Activated naive CD4-positive, alpha-beta T cell treated with anti-CD3 and anti-CD28 coated beads for 36 hours (primary cell): ENCODE measurements at regions not wholly inside any gene's neighbourhood (a gene's known extent, or its start where the extent isn't known, plus 50 kb on each side); places are given as distances from the start of the nearest gene placed in this dataset.

ENCODE experiments used
- CTCF ChIA-PET: fragments of 350-600 bp; sonication (Branson Sonifier 250); formaldehyde crosslinking; loops from one replicate; lab custom pipeline; 2021; ENCODE audit warnings: antibody characterized with exemption; lab: Charles Lee
- DNase-seq: peaks from one replicate; pipeline ENCODE4 v3.0.0-alpha.2; 2020
- H3K27ac Mint-ChIP-seq: one replicate; pipeline ENCODE4 v1.8.0; 2021; ENCODE audit warnings: mild to moderate bottlenecking, mixed read lengths
- H3K27me3 Mint-ChIP-seq: one replicate; pipeline ENCODE4 v1.8.0; 2021; ENCODE audit warnings: low read depth, mixed read lengths
- H3K36me3 Mint-ChIP-seq: one replicate; pipeline ENCODE4 v1.8.0; 2021; ENCODE audit warnings: low read depth, mixed read lengths
- H3K4me1 Mint-ChIP-seq: one replicate; pipeline ENCODE4 v1.8.0; 2021; ENCODE audit warnings: low read depth, mixed read lengths
- H3K4me3 Mint-ChIP-seq: one replicate; pipeline ENCODE4 v1.8.0; 2021; ENCODE audit warnings: mild to moderate bottlenecking, moderate library complexity, mixed read lengths
- H3K9me3 Mint-ChIP-seq: one replicate; pipeline ENCODE4 v1.8.0; 2021; ENCODE audit warnings: mixed read lengths
- intact Hi-C: fragments of 100-400 bp; cut with micrococcal nuclease; formaldehyde crosslinking; loops from one replicate; pipeline ENCODE4 v1.15.1; 2023

GRCh38 chr7:136247211-136247610, 270.1 kb upstream of the MTPN start:
- Mint-ChIP-seq H3K27ac (no peak overlapping the region), H3K27me3 (no peaks in the 10 kb centered on the region), H3K4me1 (no peaks in the 10 kb centered on the region), H3K36me3 (peaks cover 2% of the 10 kb centered on the region), H3K9me3 (no peaks in the 10 kb centered on the region), H3K4me3 (no peak overlapping the region)
- intact Hi-C loops = no loop called here
- no peak for DNase-seq
- CTCF ChIA-PET = no interaction called here

- H3K27ac Mint-ChIP-seq = no peak overlapping the region
- intact Hi-C loops = no loop called here
- H3K4me1 Mint-ChIP-seq = no peaks in the 10 kb centered on the region
- no peaks in the 10 kb centered on the region for H3K27me3 Mint-ChIP-seq
- H3K9me3 Mint-ChIP-seq = no peaks in the 10 kb centered on the region
- CTCF ChIA-PET = no interaction called here
- peaks cover 2% of the 10 kb centered on the region for H3K36me3 Mint-ChIP-seq
- DNase-seq = no peak
- H3K4me3 Mint-ChIP-seq = no peak overlapping the region
These were observed 268.3 kb upstream of the MTPN start for GRCh38 chr7:136245327-136246004.

DNA sequence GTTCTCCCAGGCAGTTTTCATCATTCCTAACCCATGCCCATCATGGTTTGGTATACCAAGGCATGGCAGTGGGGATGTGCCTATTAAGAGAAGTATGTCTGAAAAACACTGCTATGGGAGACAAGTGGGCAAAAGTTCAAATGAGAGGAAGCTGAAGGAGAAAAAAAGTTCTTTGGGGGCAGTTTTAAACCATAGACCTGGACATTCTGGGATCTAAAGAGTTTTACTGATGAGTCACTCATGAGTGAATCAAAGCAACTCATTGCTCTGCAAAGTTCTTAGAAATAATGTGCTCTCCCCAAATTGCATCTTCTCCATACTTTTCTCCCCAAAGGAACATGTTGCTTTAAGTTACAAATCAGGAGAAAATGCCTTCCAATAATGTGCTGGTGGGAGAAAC, 256.9 kb upstream of the MTPN start:
- no peaks in the 10 kb centered on the region for H3K36me3 Mint-ChIP-seq
- H3K4me3 Mint-ChIP-seq = no peak overlapping the region
- no peaks in the 10 kb centered on the region for H3K27me3 Mint-ChIP-seq
- intact Hi-C loops = no loop called here
- CTCF ChIA-PET = no interaction called here
- no peak overlapping the region for H3K27ac Mint-ChIP-seq
- DNase-seq = no peak
- H3K4me1 Mint-ChIP-seq = no peaks in the 10 kb centered on the region
- peaks cover 24% of the 10 kb centered on the region for H3K9me3 Mint-ChIP-seq

DNA sequence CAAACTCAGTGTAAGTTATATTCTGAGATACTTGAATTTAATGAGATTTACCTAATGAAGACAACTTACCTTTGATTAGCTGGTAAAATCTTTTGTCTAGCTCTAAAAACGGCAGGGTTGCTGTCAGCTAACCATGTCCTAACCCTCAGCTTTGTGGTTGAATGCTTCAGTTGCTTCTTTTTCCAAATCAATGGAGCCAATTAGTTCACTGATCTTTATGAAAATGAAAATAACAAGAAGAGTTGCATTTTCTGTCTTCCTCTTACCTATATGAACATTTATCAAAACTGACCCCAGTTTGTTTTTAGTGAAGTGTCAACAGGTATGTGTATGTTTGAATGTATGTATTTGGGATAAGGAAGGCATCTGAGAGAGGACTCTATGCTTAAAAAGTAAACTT, 253.1 kb upstream of the MTPN start:
- CTCF ChIA-PET = no interaction called here
- intact Hi-C loops = no loop called here
- no peak overlapping the region for H3K4me3 Mint-ChIP-seq
- H3K9me3 Mint-ChIP-seq = peaks cover 17% of the 10 kb centered on the region
- H3K4me1 Mint-ChIP-seq = no peaks in the 10 kb centered on the region
- DNase-seq = no peak
- H3K36me3 Mint-ChIP-seq = no peaks in the 10 kb centered on the region
- H3K27me3 Mint-ChIP-seq = no peaks in the 10 kb centered on the region
- no peak overlapping the region for H3K27ac Mint-ChIP-seq

DNA sequence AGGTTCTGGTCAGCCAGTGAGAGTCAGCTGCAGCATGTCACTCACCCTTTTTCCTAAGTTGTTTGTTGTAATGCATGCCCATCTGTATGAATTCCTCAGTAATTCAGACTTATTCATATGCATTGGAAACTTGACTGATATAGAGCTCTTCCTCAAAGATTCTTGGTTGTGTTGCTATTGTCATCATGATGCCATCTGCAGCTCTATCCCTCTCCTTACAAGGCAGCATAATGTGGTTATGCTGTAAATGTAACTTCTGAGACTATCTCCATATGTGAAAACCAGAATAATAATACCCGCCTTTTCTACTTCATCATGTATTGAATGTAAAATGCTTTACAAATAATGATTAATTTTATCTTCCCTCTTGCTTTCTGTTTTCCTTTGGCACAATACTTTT, 252.6 kb upstream of the MTPN start:
- peaks cover 17% of the 10 kb centered on the region for H3K9me3 Mint-ChIP-seq
- H3K27ac Mint-ChIP-seq = no peak overlapping the region
- intact Hi-C loops = no loop called here
- CTCF ChIA-PET = interaction anchor here (0.9 kb wide), 1 partner anchor 13 kb away, joined by 3 read pairs; no protein-coding TSS in a partner anchor
- no peak for DNase-seq
- H3K4me3 Mint-ChIP-seq = no peak overlapping the region
- no peaks in the 10 kb centered on the region for H3K27me3 Mint-ChIP-seq
- H3K4me1 Mint-ChIP-seq = no peaks in the 10 kb centered on the region
- H3K36me3 Mint-ChIP-seq = no peaks in the 10 kb centered on the region

DNA sequence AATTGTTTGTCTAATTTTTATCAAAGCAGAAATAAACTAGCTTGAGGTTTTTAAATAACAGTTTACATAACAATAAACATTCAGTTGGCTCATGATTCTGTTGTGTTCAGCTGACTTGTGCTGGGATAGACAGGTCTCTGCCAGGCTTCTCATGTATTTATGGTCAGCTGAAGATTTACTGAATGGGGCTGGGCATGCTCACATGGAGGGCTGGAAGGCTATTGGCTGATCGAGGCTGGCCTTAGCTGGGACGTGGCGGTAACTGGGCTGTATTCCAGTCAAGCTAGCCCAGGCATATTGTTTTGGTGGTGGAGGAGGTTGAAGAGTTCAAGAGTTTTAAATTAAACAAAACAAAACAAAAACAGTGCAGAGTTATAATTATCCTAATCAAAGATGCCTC, 251.0 kb upstream of the MTPN start:
- Mint-ChIP-seq H3K27me3 (no peaks in the 10 kb centered on the region), H3K36me3 (no peaks in the 10 kb centered on the region), H3K9me3 (peaks cover 18% of the 10 kb centered on the region), H3K4me3 (no peak overlapping the region), H3K4me1 (no peaks in the 10 kb centered on the region), H3K27ac (no peak overlapping the region)
- no peak for DNase-seq
- intact Hi-C loops = no loop called here
- CTCF ChIA-PET = no interaction called here

DNA sequence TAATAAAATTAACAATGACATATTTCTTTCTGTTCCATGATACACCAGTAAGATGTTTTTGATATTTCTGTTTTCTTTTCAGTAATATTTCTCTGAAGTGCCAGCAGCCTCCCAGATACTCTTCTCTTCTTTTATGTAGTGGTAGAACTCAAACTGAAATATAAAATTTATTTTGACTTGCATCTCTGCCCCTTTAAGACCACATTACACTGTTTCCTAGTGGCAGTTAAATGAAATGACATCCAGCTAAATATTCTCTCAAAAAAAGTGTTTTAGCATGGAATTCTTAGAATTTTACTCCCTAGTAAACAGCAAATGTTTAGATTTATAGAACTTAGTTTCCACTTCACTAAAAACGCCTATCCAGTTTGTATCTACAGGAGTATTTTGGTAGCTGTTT, 237.2 kb upstream of the MTPN start:
- H3K4me3 Mint-ChIP-seq = no peak overlapping the region
- no peaks in the 10 kb centered on the region for H3K9me3 Mint-ChIP-seq
- CTCF ChIA-PET = interaction anchor here (0.8 kb wide), 1 partner anchor 99 kb away, joined by 3 read pairs; no protein-coding TSS in a partner anchor
- no peaks in the 10 kb centered on the region for H3K27me3 Mint-ChIP-seq
- no peaks in the 10 kb centered on the region for H3K4me1 Mint-ChIP-seq
- no peak for DNase-seq
- no peak overlapping the region for H3K27ac Mint-ChIP-seq
- H3K36me3 Mint-ChIP-seq = peaks cover 2% of the 10 kb centered on the region
- intact Hi-C loops = no loop called here

- H3K36me3 Mint-ChIP-seq = peaks cover 2% of the 10 kb centered on the region
- DNase-seq = no peak
- CTCF ChIA-PET = no interaction called here
- no peak overlapping the region for H3K4me3 Mint-ChIP-seq
- H3K4me1 Mint-ChIP-seq = no peaks in the 10 kb centered on the region
- H3K27me3 Mint-ChIP-seq = no peaks in the 10 kb centered on the region
- intact Hi-C loops = no loop called here
- H3K9me3 Mint-ChIP-seq = no peaks in the 10 kb centered on the region
- no peak overlapping the region for H3K27ac Mint-ChIP-seq
These were observed 235.9 kb upstream of the MTPN start for GRCh38 chr7:136213012-136213411.

DNA sequence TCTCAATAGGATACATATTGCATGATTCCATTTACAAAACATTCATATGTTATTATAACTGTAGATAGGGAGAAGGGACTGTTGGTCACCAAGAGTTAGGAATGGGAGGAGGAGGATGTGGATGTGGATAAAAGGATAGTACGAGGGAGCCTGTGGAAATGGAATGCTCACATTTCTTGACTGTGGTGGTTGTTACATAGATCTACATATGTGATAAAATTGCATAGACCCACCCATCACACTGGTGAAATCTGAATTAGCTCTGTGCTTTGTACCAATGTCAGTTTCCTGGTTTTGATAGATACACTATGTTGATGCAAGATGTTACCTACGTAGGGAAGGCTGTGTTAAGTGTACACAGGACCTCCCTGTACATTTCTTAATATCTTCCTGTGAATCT, 233.5 kb upstream of the MTPN start:
- DNase-seq = no peak
- CTCF ChIA-PET = no interaction called here
- H3K36me3 Mint-ChIP-seq = peaks cover 2% of the 10 kb centered on the region

DNA sequence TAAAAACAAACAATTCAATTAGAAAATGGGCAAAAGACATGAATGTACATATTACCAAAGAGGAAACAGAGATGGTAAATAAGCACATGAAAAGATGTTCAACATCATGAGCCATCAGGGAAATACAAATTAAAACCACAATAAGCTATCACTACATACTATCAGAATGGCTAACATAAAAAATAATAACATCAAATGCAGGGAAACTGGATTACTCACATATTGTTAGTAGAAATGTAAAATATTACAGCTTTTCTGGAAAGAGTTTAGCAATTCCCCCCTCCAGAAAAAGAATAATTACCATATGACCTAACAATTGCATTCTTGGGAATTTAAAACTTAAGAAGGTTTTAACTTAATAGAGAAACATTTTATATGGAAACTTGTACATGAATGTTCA, 232.9 kb upstream of the MTPN start:
- Mint-ChIP-seq H3K27me3 (no peaks in the 10 kb centered on the region), H3K4me3 (no peak overlapping the region), H3K27ac (no peak overlapping the region), H3K9me3 (no peaks in the 10 kb centered on the region), H3K36me3 (peaks cover 2% of the 10 kb centered on the region), H3K4me1 (no peaks in the 10 kb centered on the region)
- no peak for DNase-seq
- CTCF ChIA-PET = no interaction called here
- intact Hi-C loops = no loop called here

More for the DNA sequence above, 233.5 kb upstream of the MTPN start:
- intact Hi-C loops = no loop called here
- no peak overlapping the region for H3K27ac Mint-ChIP-seq
- H3K4me3 Mint-ChIP-seq = no peak overlapping the region
- H3K4me1 Mint-ChIP-seq = no peaks in the 10 kb centered on the region
- H3K9me3 Mint-ChIP-seq = no peaks in the 10 kb centered on the region
- H3K27me3 Mint-ChIP-seq = no peaks in the 10 kb centered on the region

- Mint-ChIP-seq H3K9me3 (no peaks in the 10 kb centered on the region), H3K4me3 (no peak overlapping the region), H3K27ac (no peak overlapping the region), H3K36me3 (no peaks in the 10 kb centered on the region), H3K27me3 (no peaks in the 10 kb centered on the region), H3K4me1 (no peaks in the 10 kb centered on the region)
- DNase-seq = no peak
- CTCF ChIA-PET = no interaction called here
- intact Hi-C loops = no loop called here
These were observed 228.8 kb upstream of the MTPN start for GRCh38 chr7:136205956-136206355.

DNA sequence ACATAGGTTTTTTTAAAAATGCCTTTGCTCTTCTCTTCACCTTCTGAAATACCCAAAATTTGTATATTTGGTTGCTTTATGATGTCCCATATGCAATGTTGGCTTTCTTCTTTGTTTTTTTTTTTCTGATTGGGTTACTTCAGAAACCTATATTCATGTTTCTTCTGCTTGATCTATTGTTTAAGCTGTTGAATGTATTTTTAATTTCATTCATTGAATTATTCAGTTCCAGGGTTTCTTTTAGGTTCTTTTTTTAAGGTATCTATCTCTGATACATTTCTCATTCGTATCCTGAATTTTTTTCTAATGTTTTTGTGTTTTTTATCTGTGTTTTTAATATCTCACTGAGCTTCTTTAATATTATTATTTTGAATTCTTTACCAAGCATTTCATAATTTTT, 221.0 kb upstream of the MTPN start:
- H3K4me1 Mint-ChIP-seq = no peaks in the 10 kb centered on the region
- H3K9me3 Mint-ChIP-seq = peaks cover 26% of the 10 kb centered on the region
- intact Hi-C loops = no loop called here
- H3K4me3 Mint-ChIP-seq = no peak overlapping the region
- H3K36me3 Mint-ChIP-seq = no peaks in the 10 kb centered on the region
- H3K27me3 Mint-ChIP-seq = no peaks in the 10 kb centered on the region
- no peak overlapping the region for H3K27ac Mint-ChIP-seq
- DNase-seq = no peak
- CTCF ChIA-PET = no interaction called here

GRCh38 chr7:136194878-136195277, 217.7 kb upstream of the MTPN start:
- intact Hi-C loops = no loop called here
- H3K9me3 Mint-ChIP-seq = peaks cover 26% of the 10 kb centered on the region
- H3K36me3 Mint-ChIP-seq = no peaks in the 10 kb centered on the region
- H3K27ac Mint-ChIP-seq = no peak overlapping the region
- H3K4me1 Mint-ChIP-seq = no peaks in the 10 kb centered on the region
- no peak for DNase-seq
- no peak overlapping the region for H3K4me3 Mint-ChIP-seq
- no peaks in the 10 kb centered on the region for H3K27me3 Mint-ChIP-seq
- CTCF ChIA-PET = no interaction called here
